Right lobe of liver (tissue), 6 donors: ENCODE measurements at regions not wholly inside any gene's neighbourhood (a gene's known extent, or its start where the extent isn't known, plus 50 kb on each side); places are given as distances from the start of the nearest gene placed in this dataset.

Experiments used
- ATAC-seq, 4 donors: fragments of 200-7000 bp; cut with Tn5 transposase; one replicate each; pipeline ENCODE4 v1.9.1; 2020; ENCODE audit warnings: mild to moderate bottlenecking in 4 of 4, moderate library complexity in 4 of 4
- DNase-seq, 3 donors: peaks; one replicate each; pipeline ENCODE4 v3.0.0-alpha.2; 2020
- H3K27ac ChIP-seq, 3 donors: fragments of 200-600 bp; one replicate each; pipeline ENCODE4 v1.8.0; 2022
- H3K27me3 ChIP-seq, 2 donors: fragments of 200-600 bp; one replicate each; pipeline ENCODE4 v1.8.0; 2022
- H3K36me3 ChIP-seq, 4 donors: fragments of 200-600 bp; sonication (generic) in 1 of 4; one replicate each; pipeline versions ENCODE4 v1.5.1 to v1.8.0; 2017 to 2022; ENCODE audit warnings: control low read depth in 1 of 4
- H3K4me1 ChIP-seq, 4 donors: fragments of 200-600 bp; sonication (generic) in 1 of 4; one replicate each; pipeline versions ENCODE4 v1.5.1 to v1.8.0; 2017 to 2022; ENCODE audit warnings: control low read depth in 1 of 4
- H3K4me3 ChIP-seq, 3 donors: fragments of 200-600 bp; one replicate each; pipeline ENCODE4 v1.8.0; 2022
- H3K9me3 ChIP-seq, 4 donors: fragments of 200-600 bp; sonication (generic) in 1 of 4; one replicate each; pipeline versions ENCODE4 v1.5.1 to v1.8.0; 2017 to 2022; ENCODE audit warnings: control low read depth in 1 of 4
- POLR2A ChIP-seq: fragments of 450-650 bp; IDR thresholded peaks from one replicate; pipeline ENCODE4 v1.6.1; 2017; ENCODE audit warnings: antibody characterized with exemption, mild to moderate bottlenecking
- WGBS: methylation state at CpG from one replicate; pipeline ENCODE4 v1.1.6; 2018; ENCODE audit warnings: low coverage, low lambda C conversion rate; ENCODE audit not compliant: insufficient coverage; ENCODE audit errors: missing lambda C conversion rate; 5-methylcytosine and 5-hydroxymethylcytosine counted together
- intact Hi-C, 2 donors: fragments of 100-400 bp; cut with DNase I; formaldehyde crosslinking; loops; one replicate each; pipeline versions ENCODE4 v1.11.2 to v1.14.1; 2022
- TF ChIP-seq, protein P1 (sequence below), 4 donors: fragments of 200-600 bp in 3 of 4; fragments of 450-650 bp in 1 of 4; IDR thresholded peaks; one replicate each; pipeline versions ENCODE4 v1.5.1 to v1.8.0; 2016 to 2022; ENCODE audit warnings: antibody characterized with exemption in 4 of 4, mild to moderate bottlenecking in 2 of 4
- donor health status: DM: no; HTN: yes; CAD: no.
- donor health status: DM: no; HTN: no; CAD: no.
- donor health status: DM: no; HTN: no; CAD: no.
- donor health status: DM: no; HTN: yes; CAD: no.
- donor health status: DM: no; HTN: yes; CAD: no.

- no peaks in the 10 kb centered on the region for H3K36me3 ChIP-seq
- H3K4me3 ChIP-seq = no peak overlapping the region
- TF ChIP-seq POLR2A = no peak
- TF ChIP-seq, protein P1, sequence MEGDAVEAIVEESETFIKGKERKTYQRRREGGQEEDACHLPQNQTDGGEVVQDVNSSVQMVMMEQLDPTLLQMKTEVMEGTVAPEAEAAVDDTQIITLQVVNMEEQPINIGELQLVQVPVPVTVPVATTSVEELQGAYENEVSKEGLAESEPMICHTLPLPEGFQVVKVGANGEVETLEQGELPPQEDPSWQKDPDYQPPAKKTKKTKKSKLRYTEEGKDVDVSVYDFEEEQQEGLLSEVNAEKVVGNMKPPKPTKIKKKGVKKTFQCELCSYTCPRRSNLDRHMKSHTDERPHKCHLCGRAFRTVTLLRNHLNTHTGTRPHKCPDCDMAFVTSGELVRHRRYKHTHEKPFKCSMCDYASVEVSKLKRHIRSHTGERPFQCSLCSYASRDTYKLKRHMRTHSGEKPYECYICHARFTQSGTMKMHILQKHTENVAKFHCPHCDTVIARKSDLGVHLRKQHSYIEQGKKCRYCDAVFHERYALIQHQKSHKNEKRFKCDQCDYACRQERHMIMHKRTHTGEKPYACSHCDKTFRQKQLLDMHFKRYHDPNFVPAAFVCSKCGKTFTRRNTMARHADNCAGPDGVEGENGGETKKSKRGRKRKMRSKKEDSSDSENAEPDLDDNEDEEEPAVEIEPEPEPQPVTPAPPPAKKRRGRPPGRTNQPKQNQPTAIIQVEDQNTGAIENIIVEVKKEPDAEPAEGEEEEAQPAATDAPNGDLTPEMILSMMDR (IDR thresholded peaks at IDR 0.05) = no peak
- H3K27me3 ChIP-seq = no peaks in the 10 kb centered on the region
- DNase-seq (no peak), ATAC-seq (no peak)
- WGBS = 33% methylated on average over 2 of the region's 2 CpGs
- no peak overlapping the region for H3K27ac ChIP-seq
- H3K4me1 ChIP-seq = no peaks in the 10 kb centered on the region
- intact Hi-C loops = no loop called here
- no peaks in the 10 kb centered on the region for H3K9me3 ChIP-seq
Observed at GRCh38 chr4:20454515-20454914, 202.8 kb downstream of the SLIT2 start.

DNA sequence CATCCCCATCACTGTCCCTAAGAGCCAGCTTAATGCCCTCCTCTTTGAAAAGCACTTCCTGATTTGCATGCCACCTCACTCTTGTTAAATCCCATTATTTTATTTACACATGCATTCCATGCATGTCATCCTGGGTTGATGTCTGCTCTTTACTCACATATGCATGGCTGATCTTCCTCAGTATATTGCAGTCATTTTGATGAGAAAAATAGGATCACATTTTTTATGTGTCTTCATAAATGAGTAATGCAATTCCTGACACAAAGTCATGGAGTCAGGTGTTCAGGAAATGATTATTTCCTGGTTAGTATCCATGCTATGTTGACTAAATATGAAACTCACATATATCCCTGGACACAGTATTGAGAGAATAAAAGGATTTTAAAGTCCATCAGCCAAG, 204.7 kb downstream of the SLIT2 start:
- no peaks in the 10 kb centered on the region for H3K9me3 ChIP-seq
- H3K4me1 ChIP-seq = no peaks in the 10 kb centered on the region
- ATAC-seq = no peak
- no peak for DNase-seq
- H3K4me3 ChIP-seq = no peak overlapping the region
- no peaks in the 10 kb centered on the region for H3K36me3 ChIP-seq
- TF ChIP-seq POLR2A = no peak
- TF ChIP-seq, protein P1 (IDR thresholded peaks at IDR 0.05) = no peak
- no peak overlapping the region for H3K27ac ChIP-seq
- no peaks in the 10 kb centered on the region for H3K27me3 ChIP-seq
- intact Hi-C loops = no loop called here

GRCh38 chr4:20462426-20463175, 210.9 kb downstream of the SLIT2 start:
- no peak for TF ChIP-seq POLR2A
- TF ChIP-seq, protein P1 (IDR thresholded peaks at IDR 0.05) = no peak
- 50% methylated on average over 4 of the region's 4 CpGs for WGBS
- H3K27me3 ChIP-seq = no peaks in the 10 kb centered on the region
- H3K9me3 ChIP-seq = no peaks in the 10 kb centered on the region
- ATAC-seq (no peak), DNase-seq (no peak)
- no peak overlapping the region for H3K4me3 ChIP-seq
- no peaks in the 10 kb centered on the region for H3K4me1 ChIP-seq
- H3K36me3 ChIP-seq = no peaks in the 10 kb centered on the region
- no peak overlapping the region for H3K27ac ChIP-seq
- intact Hi-C loops = no loop called here

DNA sequence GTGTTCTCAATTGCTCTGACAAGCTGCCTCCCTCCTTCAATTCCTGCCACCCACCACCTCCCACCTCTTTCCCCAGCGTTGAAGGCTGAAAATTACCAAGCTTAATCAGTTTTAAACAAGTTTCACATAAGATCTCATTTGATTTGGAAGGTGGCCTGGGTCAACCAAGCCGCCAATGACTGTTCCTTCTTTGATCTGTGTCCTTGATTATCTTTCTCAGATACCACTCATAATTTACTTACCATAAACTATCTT, 211.4 kb downstream of the SLIT2 start:
- WGBS = 39% methylated on average over 2 of the region's 2 CpGs
- ATAC-seq (no peak), DNase-seq (no peak)
- TF ChIP-seq POLR2A = no peak
- TF ChIP-seq, protein P1 (IDR thresholded peaks at IDR 0.05) = no peak
- no peaks in the 10 kb centered on the region for H3K27me3 ChIP-seq
- H3K4me3 ChIP-seq = no peak overlapping the region
- no peaks in the 10 kb centered on the region for H3K4me1 ChIP-seq
- H3K9me3 ChIP-seq = no peaks in the 10 kb centered on the region
- H3K36me3 ChIP-seq = no peaks in the 10 kb centered on the region
- intact Hi-C loops = no loop called here
- no peak overlapping the region for H3K27ac ChIP-seq

DNA sequence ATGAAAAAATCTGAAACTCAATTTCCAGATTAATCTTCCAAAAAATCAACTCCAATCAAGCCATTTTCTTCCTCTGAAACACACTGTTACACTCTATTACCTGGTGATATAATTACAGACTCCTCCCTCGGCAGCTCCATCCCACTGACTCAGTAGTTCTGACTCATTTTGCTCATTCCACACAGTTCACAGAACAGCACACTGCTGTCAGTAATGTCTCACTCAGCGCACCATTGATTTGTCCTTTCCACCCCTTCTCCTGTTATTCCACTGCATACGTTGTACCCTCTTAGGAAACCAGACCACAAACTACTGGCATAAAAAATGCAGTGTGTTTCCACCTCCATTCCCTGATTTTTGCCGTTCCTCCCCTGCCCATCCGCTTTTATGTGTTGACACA, 212.7 kb downstream of the SLIT2 start:
- WGBS = 55% methylated on average over 5 of the region's 5 CpGs
- no peak for ATAC-seq
- Histone ChIP-seq H3K36me3 (no peaks in the 10 kb centered on the region), H3K27me3 (no peaks in the 10 kb centered on the region), H3K9me3 (no peaks in the 10 kb centered on the region), H3K4me1 (no peaks in the 10 kb centered on the region), H3K27ac (no peak overlapping the region), H3K4me3 (no peak overlapping the region)
- TF ChIP-seq, protein P1 (IDR thresholded peaks at IDR 0.05) = no peak
- TF ChIP-seq POLR2A = no peak
- no peak for DNase-seq
- intact Hi-C loops = no loop called here
